HG03457 (cell line): ENCODE measurements at regions not wholly inside any gene's neighbourhood (a gene's known extent, or its start where the extent isn't known, plus 50 kb on each side); places are given as distances from the start of the nearest gene placed in this dataset.
"Not testable (repeated sequence)": the region's sequence is repeated elsewhere in the genome, so short reads cannot be mapped to it uniquely, and the experiment has no call there.

Experiments
- ATAC-seq: cut with Tn5 transposase; IDR thresholded peaks from one replicate; pipeline ENCODE4 v1.9.1; 2021; ENCODE audit warnings: moderate number of reproducible peaks; ENCODE audit not compliant: unreplicated experiment

GRCh38 chr11:8772571-8773519 is 90.3 kb downstream of the RPL27A start:
- ATAC-seq: no peak

DNA sequence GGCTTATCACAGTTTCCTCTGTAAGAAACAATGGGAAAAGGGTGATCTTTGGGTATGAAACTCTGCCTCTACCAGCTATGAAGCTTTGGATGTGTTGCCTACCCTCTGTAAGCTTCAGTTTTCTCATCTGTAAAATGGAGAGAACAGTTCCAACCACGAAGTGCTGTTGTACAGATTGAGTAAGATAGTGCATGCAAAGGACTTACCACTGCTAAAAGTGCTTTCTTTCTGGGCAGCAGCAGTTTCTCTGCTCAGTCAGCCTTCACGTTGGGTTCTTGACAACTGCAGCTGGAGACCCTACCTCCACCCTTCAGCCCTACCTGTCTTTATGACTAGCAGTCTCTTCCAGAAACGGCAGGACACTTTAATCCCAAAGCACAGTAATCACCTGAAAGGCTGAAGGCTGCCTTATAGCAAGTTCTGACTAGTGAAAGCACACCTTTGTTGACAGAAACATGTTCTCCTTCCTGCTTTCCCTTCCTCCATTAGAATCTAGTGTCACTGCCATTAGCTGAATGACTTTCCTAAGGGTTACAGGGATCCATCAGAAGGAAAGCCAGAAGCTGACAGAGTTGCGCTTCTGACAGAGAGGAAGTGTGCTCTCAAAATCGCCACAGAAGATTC is 91.4 kb downstream of the RPL27A start:
- no peak for ATAC-seq

GRCh38 chr11:8774916-8775315 is 92.3 kb downstream of the RPL27A start:
- not testable (repeated sequence) for ATAC-seq

- ATAC-seq: no peak
Measured at GRCh38 chr11:8775332-8775731, 92.7 kb downstream of the RPL27A start.

GRCh38 chr11:8775734-8776133 is 93.1 kb downstream of the RPL27A start:
- no peak for ATAC-seq

DNA sequence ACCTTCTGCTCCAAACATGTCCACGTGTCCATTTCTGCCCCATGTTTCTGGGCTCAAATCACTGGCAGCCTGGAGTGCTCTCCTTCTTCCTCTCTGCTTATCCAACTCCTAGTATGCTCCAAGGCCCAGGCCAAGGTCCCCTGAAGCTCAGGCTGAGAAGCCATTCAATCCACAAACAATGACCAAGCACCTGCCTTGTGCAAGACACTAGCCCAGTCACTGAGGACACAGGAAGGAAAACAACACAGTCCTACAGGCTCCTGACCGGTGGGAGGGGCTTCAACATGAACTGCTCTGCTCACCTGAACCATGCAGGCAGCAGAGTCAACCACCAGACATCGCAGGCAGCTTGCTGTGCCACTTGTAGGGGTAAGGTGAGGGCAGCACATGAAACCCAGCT is 93.6 kb downstream of the RPL27A start:
- ATAC-seq: no peak

GRCh38 chr11:8777907-8778767 is 95.5 kb downstream of the RPL27A start:
- no peak for ATAC-seq

DNA sequence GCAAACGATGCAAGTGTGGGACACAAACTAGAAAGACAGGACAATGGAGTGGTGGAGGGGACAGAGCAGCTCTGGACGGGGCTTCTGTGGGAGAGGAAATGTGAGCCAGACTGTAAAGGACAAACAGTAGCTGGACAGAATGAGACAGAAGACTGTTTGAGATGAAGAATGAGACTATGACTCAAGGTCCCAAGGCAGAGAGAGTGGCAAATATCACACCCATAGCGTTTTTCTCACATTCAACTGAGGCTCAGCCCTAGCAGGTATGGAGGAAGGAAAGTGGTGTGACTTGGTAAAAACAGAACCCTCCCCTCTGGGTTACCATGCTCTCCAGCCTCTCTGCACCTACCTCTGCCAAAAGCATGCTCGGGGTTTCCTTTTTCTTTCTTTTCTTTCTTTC is 96.5 kb downstream of the RPL27A start:
- ATAC-seq: no peak

GRCh38 chr11:8779732-8780131 is 97.1 kb downstream of the RPL27A start:
- ATAC-seq: no peak

- no peak for ATAC-seq
Measured at GRCh38 chr11:8784954-8785353, 102.4 kb downstream of the RPL27A start.

- no peak for ATAC-seq
Measured at GRCh38 chr11:8785457-8785856, 102.9 kb downstream of the RPL27A start.

DNA sequence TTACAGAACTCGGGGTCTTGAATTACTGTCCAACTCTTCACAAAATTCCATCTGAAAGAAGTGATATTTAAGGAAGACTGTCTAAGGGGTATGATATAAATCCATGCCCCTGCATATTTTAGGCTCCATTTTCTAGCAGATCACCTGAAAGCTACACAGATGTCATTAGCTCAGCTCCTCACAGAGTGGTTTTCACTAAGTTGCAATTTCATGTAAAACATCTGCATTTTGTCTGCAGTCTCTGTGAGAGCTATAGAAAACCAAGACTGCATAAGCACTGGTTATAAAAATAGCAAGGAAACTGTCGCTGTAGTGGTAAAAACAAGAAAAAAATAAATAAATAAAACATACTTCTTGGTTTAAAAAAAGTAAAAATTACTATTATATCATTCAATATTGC is 103.4 kb downstream of the RPL27A start:
- no peak for ATAC-seq

- no peak for ATAC-seq
Measured at GRCh38 chr11:8786933-8787332, 104.3 kb downstream of the RPL27A start.

- ATAC-seq: no peak
Measured at GRCh38 chr11:8787372-8787771, 104.8 kb downstream of the RPL27A start.

DNA sequence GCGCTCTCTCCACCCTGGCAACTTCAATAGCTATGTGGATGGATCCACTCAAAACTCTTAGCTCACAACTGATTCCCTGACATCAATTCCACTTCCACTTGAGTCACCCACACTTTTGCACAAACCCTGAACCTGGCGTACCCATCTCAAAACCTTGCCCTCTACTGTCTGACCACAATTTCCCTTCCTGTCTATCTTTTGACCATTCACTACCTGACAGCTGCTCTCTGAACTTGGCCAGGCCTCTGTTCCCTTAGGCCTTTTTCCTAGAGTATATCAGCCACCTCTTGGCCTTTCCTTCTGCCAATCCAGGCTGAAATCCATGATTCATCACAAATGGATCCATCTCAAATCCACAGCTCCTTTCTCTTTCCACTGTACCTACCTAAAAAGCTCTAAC is 106.0 kb downstream of the RPL27A start:
- ATAC-seq: no peak

DNA sequence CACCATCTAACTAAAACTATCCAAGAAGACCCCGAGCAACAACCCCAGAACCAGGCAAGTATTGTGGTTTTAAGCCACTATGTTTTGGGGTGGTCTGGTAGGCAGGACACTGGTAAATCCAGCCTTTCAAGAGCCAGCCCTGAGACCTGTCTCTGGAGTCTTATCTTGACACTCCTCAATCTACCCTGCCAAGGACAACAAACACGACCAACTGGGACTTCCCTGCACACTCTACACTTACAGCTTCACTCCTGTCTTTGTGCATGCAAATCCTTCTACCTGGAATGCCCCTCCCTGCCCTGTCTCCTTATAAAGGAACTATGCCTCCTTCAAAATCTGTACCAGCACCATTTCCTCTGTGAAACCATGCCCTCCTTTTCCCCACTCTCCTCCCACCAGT is 107.3 kb downstream of the RPL27A start:
- no peak for ATAC-seq

GRCh38 chr11:8790968-8791367 is 108.4 kb downstream of the RPL27A start:
- ATAC-seq: no peak

DNA sequence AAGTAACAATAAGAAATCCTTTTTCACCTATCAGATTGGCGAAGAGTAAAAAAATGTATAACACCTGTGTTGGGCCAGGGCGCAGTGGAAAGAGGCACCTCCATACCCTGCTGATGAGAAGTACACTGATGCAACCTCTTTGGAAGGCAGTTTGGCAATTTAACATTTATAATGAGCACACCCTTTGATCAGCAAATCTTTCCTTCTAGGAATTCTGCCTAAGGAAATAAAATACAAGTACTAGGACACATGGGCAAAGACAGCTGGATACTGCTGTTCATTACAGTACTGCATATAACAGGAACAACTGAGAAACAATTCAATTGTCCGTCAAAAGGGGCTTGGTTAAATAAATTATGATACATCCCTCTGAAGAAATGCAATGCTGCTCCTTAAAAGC is 110.1 kb downstream of the RPL27A start:
- no peak for ATAC-seq

- no peak for ATAC-seq
Measured at GRCh38 chr11:8793114-8793777, 110.7 kb downstream of the RPL27A start.

GRCh38 chr11:8794126-8794525 is 111.5 kb downstream of the RPL27A start:
- ATAC-seq: no peak

DNA sequence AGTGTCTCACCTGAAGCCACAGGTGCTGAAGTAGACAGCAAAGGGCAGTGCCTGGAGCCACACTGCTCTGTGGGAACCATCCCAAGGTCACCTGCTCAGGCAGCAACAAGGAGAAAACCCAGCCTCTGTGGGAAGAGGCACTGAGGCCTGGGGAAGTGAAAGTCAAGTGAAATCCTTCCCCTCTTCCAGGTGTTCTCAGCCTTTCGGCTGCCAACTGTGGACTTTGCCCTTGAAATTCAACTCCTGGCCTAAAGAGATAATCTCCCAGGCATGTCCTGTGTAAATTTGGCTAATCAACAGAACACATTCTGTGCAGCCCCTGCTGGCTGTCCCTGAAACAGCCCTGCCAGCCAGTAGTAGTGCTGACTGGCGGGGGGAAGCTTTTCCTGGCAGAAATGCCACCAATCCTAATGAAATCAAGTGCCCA is 112.1 kb downstream of the RPL27A start:
- no peak for ATAC-seq
